Astrocyte of the spinal cord (primary cell): ENCODE measurements at regions not wholly inside any gene's neighbourhood (a gene's known extent, or its start where the extent isn't known, plus 50 kb on each side); places are given as distances from the start of the nearest gene placed in this dataset.
"Not testable (repeated sequence)": the region's sequence is repeated elsewhere in the genome, so short reads cannot be mapped to it uniquely, and the experiment has no call there.

Experiments
- DNase-seq: peaks from one replicate; pipeline ENCODE4 v3.0.0; 2011; ENCODE audit warnings: low read depth, low spot score
- H3K4me3 ChIP-seq: 2 replicates; pipeline ENCODE4 v1.5.1; 2011; ENCODE audit warnings: low read depth, mild to moderate bottlenecking, low read length, moderate library complexity
- in situ Hi-C: cut with HindIII; loops from 2 replicates; pipeline ENCODE4 v1.10.0; 2017; ENCODE audit warnings: low sequenced_read_pairs

- H3K4me3 ChIP-seq, DNase-seq, in situ Hi-C loops: not testable (repeated sequence)
Measured at GRCh38 chr7:76807588-76808100, 180.6 kb upstream of the POMZP3 start.

DNA sequence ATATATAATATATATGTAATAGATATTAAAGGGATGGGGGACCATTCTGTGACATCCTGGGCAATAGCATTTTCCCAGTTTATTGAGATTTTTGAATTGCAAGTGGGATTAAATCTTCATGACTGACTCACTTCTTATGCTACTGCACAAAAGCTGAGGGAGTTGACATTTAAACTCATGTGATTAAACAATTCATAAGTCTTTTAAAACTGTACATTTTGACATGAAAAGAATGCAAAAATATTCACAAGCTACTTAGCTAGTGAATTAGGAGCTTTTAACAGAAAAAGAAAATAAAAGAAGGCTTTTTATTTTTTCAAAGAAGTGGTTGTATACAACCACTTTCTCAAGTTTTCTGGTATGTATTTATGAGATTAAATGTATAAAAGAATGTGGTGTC lies 179.4 kb upstream of the POMZP3 start:
- H3K4me3 ChIP-seq, DNase-seq, in situ Hi-C loops: not testable (repeated sequence)

DNA sequence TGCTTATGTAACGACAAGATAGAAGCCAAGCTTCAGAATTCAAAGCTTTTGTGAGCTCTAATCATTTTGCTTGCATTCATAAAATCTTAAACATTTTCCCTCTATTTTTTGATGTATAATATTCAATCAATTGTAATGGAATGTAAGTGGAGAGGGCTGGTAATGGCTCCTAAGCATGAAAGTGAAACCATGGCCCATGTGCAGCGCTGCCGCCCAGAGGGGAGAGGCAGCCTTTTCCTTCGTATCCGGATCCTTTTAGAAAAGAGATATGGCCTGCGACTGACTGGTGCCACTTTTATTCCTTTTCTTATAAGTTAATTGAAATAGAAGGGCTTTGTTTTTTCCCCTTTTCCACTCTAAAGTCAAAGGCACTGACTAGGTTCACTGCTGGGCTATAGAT lies 178.9 kb upstream of the POMZP3 start:
- peak; percentile 40 for DNase-seq
- in situ Hi-C loops: not testable (repeated sequence)

GRCh38 chr7:76805262-76805661 lies 178.2 kb upstream of the POMZP3 start:
- DNase-seq, H3K4me3 ChIP-seq, in situ Hi-C loops: not testable (repeated sequence)

More for the DNA sequence above, 178.9 kb upstream of the POMZP3 start:
- not testable (repeated sequence) for H3K4me3 ChIP-seq

DNA sequence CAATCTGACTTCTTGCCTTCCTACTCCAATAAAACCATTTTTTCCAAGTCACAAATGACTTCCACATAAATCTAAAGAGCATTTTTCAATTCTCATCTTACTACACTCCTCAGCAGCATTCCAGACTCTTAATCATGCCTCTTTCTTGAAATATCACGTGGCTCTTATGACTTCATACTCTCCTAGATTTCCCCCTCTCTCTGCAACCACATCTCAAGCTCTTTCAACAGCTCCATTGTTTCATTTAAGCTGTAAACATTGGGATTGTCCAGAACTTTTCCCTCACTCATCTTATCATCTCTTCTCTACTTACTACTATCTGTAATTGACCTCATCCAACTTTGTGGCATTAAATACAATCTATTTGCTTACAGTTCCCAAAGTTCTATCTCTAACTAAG lies 170.6 kb upstream of the POMZP3 start:
- in situ Hi-C loops, DNase-seq, H3K4me3 ChIP-seq: not testable (repeated sequence)

DNA sequence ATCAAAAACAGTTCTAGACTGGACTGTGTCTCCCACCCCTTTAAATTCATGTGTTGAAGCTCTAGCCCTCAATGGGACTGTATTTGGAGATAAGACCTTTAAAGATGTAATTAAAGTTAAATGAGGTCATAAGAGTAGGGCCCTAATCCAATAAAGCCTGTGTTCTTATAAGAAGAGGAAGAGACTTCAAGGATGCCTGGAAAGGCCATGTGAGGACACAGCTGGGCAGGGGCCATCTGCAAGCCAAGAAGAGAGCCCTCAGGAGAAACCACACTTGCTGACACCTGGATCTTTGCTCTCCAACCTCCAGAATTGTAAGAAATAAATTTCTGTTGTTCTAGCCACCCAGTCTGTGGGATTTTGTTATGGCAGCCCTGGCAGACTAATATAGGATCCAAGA lies 153.6 kb upstream of the POMZP3 start:
- DNase-seq, in situ Hi-C loops, H3K4me3 ChIP-seq: not testable (repeated sequence)

GRCh38 chr7:76774279-76774678 lies 147.2 kb upstream of the POMZP3 start:
- DNase-seq, in situ Hi-C loops, H3K4me3 ChIP-seq: not testable (repeated sequence)

GRCh38 chr7:76771980-76772379 lies 144.9 kb upstream of the POMZP3 start:
- DNase-seq, H3K4me3 ChIP-seq, in situ Hi-C loops: not testable (repeated sequence)

DNA sequence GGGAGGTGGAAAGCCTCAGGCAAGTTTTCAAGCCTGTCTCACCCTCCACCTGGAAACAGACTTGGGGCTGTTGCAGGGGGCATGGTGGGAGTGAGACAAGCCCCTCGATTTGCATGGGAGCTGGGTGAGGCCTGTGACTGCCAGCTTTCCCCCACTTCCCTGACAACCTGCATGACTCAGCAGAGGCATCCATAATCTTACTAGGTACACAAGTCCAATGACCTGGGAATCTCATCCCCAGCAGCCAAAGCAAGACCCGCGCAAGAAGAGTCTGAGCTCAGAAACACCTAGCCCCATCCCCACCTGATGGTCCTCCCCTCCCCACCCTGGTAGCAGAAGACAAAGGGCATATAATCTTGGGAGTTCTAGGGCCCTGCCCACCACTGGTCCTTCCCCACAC lies 136.9 kb upstream of the POMZP3 start:
- H3K4me3 ChIP-seq, in situ Hi-C loops, DNase-seq: not testable (repeated sequence)

GRCh38 chr7:76760546-76761220 lies 133.6 kb upstream of the POMZP3 start:
- peak; percentile 2 for DNase-seq
- in situ Hi-C loops, H3K4me3 ChIP-seq: not testable (repeated sequence)

DNA sequence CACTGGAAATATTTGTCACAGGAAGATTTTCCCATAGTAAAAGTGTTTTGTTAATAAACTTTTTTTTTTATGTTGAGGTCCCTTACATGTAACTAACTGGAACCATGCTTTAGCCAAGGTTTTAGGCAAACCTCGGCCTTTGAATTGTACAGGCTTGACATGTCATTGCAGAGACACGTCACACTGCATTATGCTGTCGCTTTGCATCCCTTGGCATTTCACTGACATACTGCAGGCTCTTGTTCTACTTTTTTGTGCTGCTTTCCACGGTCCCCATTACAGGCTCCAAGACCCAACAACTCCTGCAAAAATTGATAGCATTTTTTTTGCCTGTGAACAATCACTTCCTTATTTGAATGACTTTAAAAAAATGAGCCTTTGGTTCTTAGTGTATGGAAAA lies 112.5 kb upstream of the POMZP3 start:
- DNase-seq, in situ Hi-C loops, H3K4me3 ChIP-seq: not testable (repeated sequence)

DNA sequence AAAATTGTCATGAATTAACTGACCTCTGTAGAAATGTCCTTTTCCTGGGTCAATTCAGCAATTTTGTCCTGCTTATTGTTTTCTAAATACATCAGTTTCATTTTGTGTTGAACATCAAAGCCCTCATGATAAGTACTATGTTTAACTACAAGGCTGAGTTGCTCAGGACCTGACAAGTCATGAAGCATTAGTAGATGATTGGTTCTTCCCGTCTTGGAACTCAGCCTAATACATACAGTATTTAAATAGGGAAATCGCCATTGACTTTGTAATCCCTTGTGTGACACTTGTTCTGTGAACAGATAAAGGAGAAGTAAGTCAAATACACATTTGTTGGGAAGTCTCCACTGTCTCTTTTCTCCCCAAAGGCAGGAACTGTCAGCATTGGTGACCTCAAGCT lies 109.6 kb upstream of the POMZP3 start:
- DNase-seq, in situ Hi-C loops, H3K4me3 ChIP-seq: not testable (repeated sequence)

- in situ Hi-C loops, H3K4me3 ChIP-seq, DNase-seq: not testable (repeated sequence)
Measured at GRCh38 chr7:76736091-76736490, 109.0 kb upstream of the POMZP3 start.

GRCh38 chr7:76735668-76736067 lies 108.6 kb upstream of the POMZP3 start:
- in situ Hi-C loops, DNase-seq, H3K4me3 ChIP-seq: not testable (repeated sequence)

DNA sequence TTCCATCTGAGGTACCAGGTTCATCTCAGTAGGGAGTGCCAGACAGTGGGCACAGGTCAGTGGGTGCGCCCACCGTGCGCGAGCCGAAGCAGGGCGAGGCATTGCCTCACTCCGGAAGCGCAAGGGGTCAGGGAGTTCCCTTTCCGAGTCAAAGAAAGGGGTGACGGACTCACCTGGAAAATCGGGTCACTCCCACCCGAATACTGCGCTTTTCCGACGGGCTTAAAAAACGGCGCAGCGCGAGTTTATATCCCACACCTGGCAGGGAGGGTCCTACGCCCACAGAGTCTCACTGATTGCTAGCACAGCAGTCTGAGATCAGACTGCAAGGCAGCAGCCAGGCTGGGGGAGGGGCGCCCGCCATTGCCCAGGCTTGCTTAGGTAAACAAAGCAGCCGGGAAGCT lies 101.5 kb upstream of the POMZP3 start:
- DNase-seq, in situ Hi-C loops, H3K4me3 ChIP-seq: not testable (repeated sequence)

DNA sequence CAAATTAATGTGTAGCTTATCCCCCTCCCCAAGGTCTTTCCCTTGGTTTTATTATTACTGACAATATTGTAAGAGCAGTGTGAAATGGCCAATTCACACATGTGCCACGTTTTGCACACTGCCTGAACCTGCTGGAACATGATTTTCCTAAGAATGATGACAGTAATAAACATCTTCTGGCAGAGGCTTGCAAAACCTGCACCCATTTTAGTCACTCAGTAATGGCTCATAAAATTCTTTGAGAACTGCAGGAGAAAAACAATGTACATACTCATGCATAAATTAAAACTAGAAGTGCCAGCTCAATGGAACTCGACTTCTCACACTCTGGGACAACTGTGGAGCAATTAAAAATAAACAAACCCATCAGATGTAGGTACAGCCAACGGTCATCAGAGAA lies 96.8 kb upstream of the POMZP3 start:
- H3K4me3 ChIP-seq, in situ Hi-C loops, DNase-seq: not testable (repeated sequence)

DNA sequence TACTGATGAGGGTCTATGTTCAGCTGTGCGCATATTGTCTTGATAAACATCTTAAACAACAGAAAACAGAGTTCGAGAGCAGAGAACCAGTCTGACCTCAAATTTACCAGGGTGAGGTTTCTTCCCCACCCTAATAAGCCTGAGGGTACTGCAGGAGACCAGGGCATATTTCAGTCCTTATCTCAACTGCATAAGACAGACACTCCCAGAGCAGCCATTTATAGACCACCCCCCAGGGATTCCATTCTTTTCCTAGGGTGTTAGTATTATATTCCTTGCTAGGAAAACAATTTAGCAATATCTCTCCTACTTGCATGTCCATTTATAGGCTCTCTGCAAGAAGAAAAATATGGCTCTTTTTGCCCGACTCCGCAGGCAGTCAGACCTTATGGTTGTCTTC lies 89.5 kb upstream of the POMZP3 start:
- H3K4me3 ChIP-seq, DNase-seq, in situ Hi-C loops: not testable (repeated sequence)

DNA sequence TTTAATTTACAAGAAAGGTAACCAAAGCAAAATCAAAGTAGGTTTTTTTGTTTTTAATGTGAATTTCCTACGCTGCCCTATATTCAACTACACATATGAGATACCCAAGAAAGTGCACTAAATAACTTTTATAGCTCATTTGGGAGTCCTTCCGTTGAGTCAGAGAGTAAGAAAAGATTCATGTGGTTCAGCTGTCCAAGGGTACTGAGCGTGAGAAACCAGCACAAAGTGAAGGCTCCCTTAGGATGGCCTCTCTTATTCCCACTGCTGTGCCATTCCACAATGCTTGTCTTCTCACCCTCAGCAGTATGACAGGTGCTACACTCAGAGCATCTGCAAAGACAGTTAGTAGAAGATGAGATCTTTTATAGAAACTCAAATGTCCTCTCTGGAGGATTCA lies 85.8 kb upstream of the POMZP3 start:
- H3K4me3 ChIP-seq, in situ Hi-C loops, DNase-seq: not testable (repeated sequence)
